HG03439 (cell line): ENCODE measurements at regions not wholly inside any gene's neighbourhood (a gene's known extent, or its start where the extent isn't known, plus 50 kb on each side); places are given as distances from the start of the nearest gene placed in this dataset.

ENCODE experiments used
- ATAC-seq: cut with Tn5 transposase; IDR thresholded peaks from one replicate; pipeline ENCODE4 v1.9.1; 2021; ENCODE audit warnings: mild to moderate bottlenecking, moderate library complexity; ENCODE audit not compliant: unreplicated experiment

- ATAC-seq: no peak
Measured at GRCh38 chr1:114342376-114342775, 168.6 kb downstream of the TRIM33 start.

- ATAC-seq: no peak
Measured at GRCh38 chr1:114341856-114342255, 169.1 kb downstream of the TRIM33 start.

- no peak for ATAC-seq
Measured at GRCh38 chr1:114341299-114341698, 169.7 kb downstream of the TRIM33 start.

GRCh38 chr1:114340892-114341291 lies 170.1 kb downstream of the TRIM33 start:
- ATAC-seq: no peak

- no peak for ATAC-seq
Measured at GRCh38 chr1:114339379-114339778, 171.6 kb downstream of the TRIM33 start.

- no peak for ATAC-seq
Measured at GRCh38 chr1:114338191-114338890, 172.7 kb downstream of the TRIM33 start.

GRCh38 chr1:114337417-114337816 lies 173.6 kb downstream of the TRIM33 start:
- ATAC-seq: no peak

GRCh38 chr1:114336360-114336759 lies 174.6 kb downstream of the TRIM33 start:
- ATAC-seq: no peak

- ATAC-seq: no peak
Measured at GRCh38 chr1:114335273-114335672, 175.7 kb downstream of the TRIM33 start.

- no peak for ATAC-seq
Measured at GRCh38 chr1:114334297-114334696, 176.7 kb downstream of the TRIM33 start.

GRCh38 chr1:114333690-114334089 lies 177.3 kb downstream of the TRIM33 start:
- ATAC-seq: no peak

GRCh38 chr1:114331936-114332335 lies 178.3 kb upstream of the SYT6 start:
- ATAC-seq: no peak

GRCh38 chr1:114330451-114330983 lies 176.8 kb upstream of the SYT6 start:
- no peak for ATAC-seq

GRCh38 chr1:114328361-114328904 lies 174.8 kb upstream of the SYT6 start:
- ATAC-seq: no peak

- ATAC-seq: no peak
Measured at GRCh38 chr1:114324662-114324965, 170.9 kb upstream of the SYT6 start.

- no peak for ATAC-seq
Measured at GRCh38 chr1:114323959-114324661, 170.4 kb upstream of the SYT6 start.

- no peak for ATAC-seq
Measured at GRCh38 chr1:114322734-114323133, 169.1 kb upstream of the SYT6 start.

- ATAC-seq: no peak
Measured at GRCh38 chr1:114322207-114322606, 168.5 kb upstream of the SYT6 start.

GRCh38 chr1:114320586-114320985 lies 166.9 kb upstream of the SYT6 start:
- ATAC-seq: no peak

GRCh38 chr1:114319418-114319817 lies 165.7 kb upstream of the SYT6 start:
- no peak for ATAC-seq

- ATAC-seq: no peak
Measured at GRCh38 chr1:114318961-114319360, 165.3 kb upstream of the SYT6 start.

GRCh38 chr1:114316204-114316603 lies 162.5 kb upstream of the SYT6 start:
- ATAC-seq: no peak
